Upper lobe of left lung (tissue), 6 donors: ENCODE measurements at regions not wholly inside any gene's neighbourhood (a gene's known extent, or its start where the extent isn't known, plus 50 kb on each side); places are given as distances from the start of the nearest gene placed in this dataset.

ENCODE experiments used
- ATAC-seq, 2 donors: fragments of 200-7000 bp; cut with Tn5 transposase; one replicate each; pipeline ENCODE4 v1.9.1; 2022; ENCODE audit warnings: mild to moderate bottlenecking in 2 of 2, moderate library complexity in 2 of 2; ENCODE audit not compliant: low FRiP score in 2 of 2
- DNase-seq, 2 donors: peaks; one replicate each; pipeline ENCODE4 v3.0.0-alpha.2; 2019 to 2020
- H3K27ac ChIP-seq, 4 donors: fragments of 200-600 bp; sonication (generic); one replicate each; pipeline ENCODE4 v1.5.1; 2016 to 2019
- H3K27me3 ChIP-seq, 4 donors: fragments of 200-600 bp; sonication (generic); one replicate each; pipeline ENCODE4 v1.5.1; 2017 to 2019
- H3K36me3 ChIP-seq, 4 donors: fragments of 200-600 bp; sonication (generic); one replicate each; pipeline ENCODE4 v1.5.1; 2016 to 2019
- H3K4me1 ChIP-seq, 4 donors: fragments of 200-600 bp; sonication (generic); one replicate each; pipeline ENCODE4 v1.5.1; 2018 to 2019
- H3K4me3 ChIP-seq, 4 donors: fragments of 200-600 bp; sonication (generic); one replicate each; pipeline ENCODE4 v1.5.1; 2017 to 2019; ENCODE audit warnings: mild to moderate bottlenecking in 2 of 4, moderate library complexity in 1 of 4
- H3K9me3 ChIP-seq, 4 donors: fragments of 200-600 bp; sonication (generic); one replicate each; pipeline ENCODE4 v1.5.1; 2018 to 2019
- EP300 ChIP-seq, 4 donors: sonication (generic); formaldehyde crosslinking; IDR thresholded peaks; one replicate each; pipeline ENCODE4 v1.5.1; 2017; ENCODE audit warnings: antibody characterized with exemption in 4 of 4, control low read depth in 2 of 4
- POLR2A ChIP-seq, 4 donors: fragments of 450-650 bp; IDR thresholded peaks; one replicate each; pipeline ENCODE4 v1.5.1; 2016 to 2017; ENCODE audit warnings: antibody characterized with exemption in 4 of 4, mild to moderate bottlenecking in 2 of 4
- POLR2AphosphoS5 ChIP-seq, 2 donors: sonication (generic); formaldehyde crosslinking; IDR thresholded peaks; one replicate each; pipeline ENCODE4 v1.5.1; 2017; ENCODE audit warnings: antibody characterized with exemption in 2 of 2
- WGBS, 2 donors: methylation state at CpG; one replicate each; pipeline ENCODE4 v1.1.5; 2017 to 2018; 5-methylcytosine and 5-hydroxymethylcytosine counted together
- TF ChIP-seq, protein P1 (sequence below), 6 experiments: fragments of 450-650 bp in 4 of 6; fragments of 200-600 bp in 2 of 6; sonication (generic) in 2 of 6; IDR thresholded peaks; one replicate each; pipeline ENCODE4 v1.5.1; 2016 to 2019; ENCODE audit warnings: antibody characterized with exemption in 6 of 6
- donor health status: DM: no; HTN: no; CAD: no; lungs with moderate emphysema.
- donor health status: DM: no; HTN: yes; CAD: no; lungs with severe emphysema.

GRCh38 chr7:84502239-84502638, 307.6 kb upstream of the SEMA3A start:
- H3K4me1 ChIP-seq = no peaks in the 10 kb centered on the region
- ATAC-seq (no peak), DNase-seq (no peak)
- TF ChIP-seq POLR2AphosphoS5 (IDR thresholded peaks at IDR 0.05) (no peak), POLR2A (IDR thresholded peaks at IDR 0.05) (no peak), EP300 (IDR thresholded peaks at IDR 0.05) (no peak)
- TF ChIP-seq, protein P1, sequence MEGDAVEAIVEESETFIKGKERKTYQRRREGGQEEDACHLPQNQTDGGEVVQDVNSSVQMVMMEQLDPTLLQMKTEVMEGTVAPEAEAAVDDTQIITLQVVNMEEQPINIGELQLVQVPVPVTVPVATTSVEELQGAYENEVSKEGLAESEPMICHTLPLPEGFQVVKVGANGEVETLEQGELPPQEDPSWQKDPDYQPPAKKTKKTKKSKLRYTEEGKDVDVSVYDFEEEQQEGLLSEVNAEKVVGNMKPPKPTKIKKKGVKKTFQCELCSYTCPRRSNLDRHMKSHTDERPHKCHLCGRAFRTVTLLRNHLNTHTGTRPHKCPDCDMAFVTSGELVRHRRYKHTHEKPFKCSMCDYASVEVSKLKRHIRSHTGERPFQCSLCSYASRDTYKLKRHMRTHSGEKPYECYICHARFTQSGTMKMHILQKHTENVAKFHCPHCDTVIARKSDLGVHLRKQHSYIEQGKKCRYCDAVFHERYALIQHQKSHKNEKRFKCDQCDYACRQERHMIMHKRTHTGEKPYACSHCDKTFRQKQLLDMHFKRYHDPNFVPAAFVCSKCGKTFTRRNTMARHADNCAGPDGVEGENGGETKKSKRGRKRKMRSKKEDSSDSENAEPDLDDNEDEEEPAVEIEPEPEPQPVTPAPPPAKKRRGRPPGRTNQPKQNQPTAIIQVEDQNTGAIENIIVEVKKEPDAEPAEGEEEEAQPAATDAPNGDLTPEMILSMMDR (IDR thresholded peaks at IDR 0.05) = no peak
- H3K27ac ChIP-seq = no peak overlapping the region
- no peaks in the 10 kb centered on the region for H3K36me3 ChIP-seq
- no peak overlapping the region for H3K4me3 ChIP-seq
- no peaks in the 10 kb centered on the region for H3K27me3 ChIP-seq
- 68 to 70% methylated on average over 1 of the region's 1 CpG for WGBS, 2 donors
- no peaks in the 10 kb centered on the region for H3K9me3 ChIP-seq

- no peak for TF ChIP-seq POLR2AphosphoS5 (IDR thresholded peaks at IDR 0.05)
- TF ChIP-seq POLR2A (IDR thresholded peaks at IDR 0.05) = no peak
- TF ChIP-seq, protein P1 (IDR thresholded peaks at IDR 0.05) = no peak
- no peak for TF ChIP-seq EP300 (IDR thresholded peaks at IDR 0.05)
- Histone ChIP-seq H3K36me3 (no peaks in the 10 kb centered on the region), H3K4me1 (no peaks in the 10 kb centered on the region), H3K9me3 (no peaks in the 10 kb centered on the region), H3K27me3 (no peaks in the 10 kb centered on the region), H3K4me3 (no peak overlapping the region), H3K27ac (no peak overlapping the region)
- ATAC-seq (no peak), DNase-seq (no peak)
- WGBS, 2 donors = 33 to 36% methylated on average over 1 of the region's 1 CpG
These were observed 303.3 kb upstream of the SEMA3A start for GRCh38 chr7:84497873-84498272.

- Histone ChIP-seq H3K27me3 (no peaks in the 10 kb centered on the region), H3K27ac (no peak overlapping the region), H3K9me3 (no peaks in the 10 kb centered on the region), H3K36me3 (no peaks in the 10 kb centered on the region), H3K4me1 (no peaks in the 10 kb centered on the region), H3K4me3 (no peak overlapping the region)
- TF ChIP-seq POLR2AphosphoS5 (IDR thresholded peaks at IDR 0.05) (no peak), EP300 (IDR thresholded peaks at IDR 0.05) (no peak), POLR2A (IDR thresholded peaks at IDR 0.05) (no peak)
- TF ChIP-seq, protein P1 (IDR thresholded peaks at IDR 0.05) = no peak
- ATAC-seq (no peak), DNase-seq (no peak)
These were observed 300.5 kb upstream of the SEMA3A start for GRCh38 chr7:84495128-84495527.

GRCh38 chr7:84492098-84493034, 297.8 kb upstream of the SEMA3A start:
- Histone ChIP-seq H3K9me3 (no peaks in the 10 kb centered on the region), H3K27me3 (no peaks in the 10 kb centered on the region), H3K36me3 (no peaks in the 10 kb centered on the region), H3K4me1 (no peaks in the 10 kb centered on the region), H3K27ac (no peak overlapping the region), H3K4me3 (no peak overlapping the region)
- WGBS, 2 donors = 84 to 91% methylated on average over 13 of the region's 13 CpGs
- TF ChIP-seq, protein P1 (IDR thresholded peaks at IDR 0.05) = no peak
- no peak for TF ChIP-seq POLR2A (IDR thresholded peaks at IDR 0.05)
- no peak for TF ChIP-seq EP300 (IDR thresholded peaks at IDR 0.05)
- no peak for TF ChIP-seq POLR2AphosphoS5 (IDR thresholded peaks at IDR 0.05)
- DNase-seq (no peak), ATAC-seq (no peak)

DNA sequence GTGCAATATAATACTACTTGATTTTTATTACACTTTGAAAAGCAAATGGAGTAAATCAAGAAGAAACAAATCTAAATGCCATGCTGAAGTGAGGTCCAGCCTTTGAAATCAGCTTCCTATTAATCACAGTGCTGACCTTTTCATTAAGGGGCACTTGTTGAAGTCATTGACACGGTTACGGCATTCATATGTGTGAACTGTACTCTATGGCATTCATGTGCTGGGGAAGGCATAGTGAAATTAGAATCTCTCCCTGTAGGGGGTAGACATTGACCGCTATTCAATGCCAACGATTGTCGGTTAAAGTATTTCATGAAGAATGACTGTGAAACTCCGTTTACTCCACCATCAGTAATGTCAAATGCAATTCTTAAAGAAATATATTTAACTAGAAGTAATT, 296.1 kb upstream of the SEMA3A start:
- Histone ChIP-seq H3K36me3 (no peaks in the 10 kb centered on the region), H3K9me3 (no peaks in the 10 kb centered on the region), H3K4me3 (no peak overlapping the region), H3K27me3 (no peaks in the 10 kb centered on the region), H3K27ac (no peak overlapping the region), H3K4me1 (no peaks in the 10 kb centered on the region)
- 88 to 94% methylated on average over 6 of the region's 6 CpGs for WGBS, 2 donors
- DNase-seq = no peak
- TF ChIP-seq POLR2A (IDR thresholded peaks at IDR 0.05) (no peak), POLR2AphosphoS5 (IDR thresholded peaks at IDR 0.05) (no peak), EP300 (IDR thresholded peaks at IDR 0.05) (no peak)
- TF ChIP-seq, protein P1 (IDR thresholded peaks at IDR 0.05) = no peak
- no peak for ATAC-seq
